NT2/D1 (cell line): ENCODE measurements at regions not wholly inside any gene's neighbourhood (a gene's known extent, or its start where the extent isn't known, plus 50 kb on each side); places are given as distances from the start of the nearest gene placed in this dataset.

Experiments used
- DNase-seq: peaks from one replicate; pipeline ENCODE4 v3.0.0-alpha.2; 2011; ENCODE audit warnings: low read depth, low spot score
- H3K27me3 ChIP-seq: 2 replicates; pipeline ENCODE4 v1.6.0; 2011; ENCODE audit warnings: mild to moderate bottlenecking; ENCODE audit not compliant: insufficient read length, insufficient read depth
- H3K36me3 ChIP-seq: 2 replicates; pipeline ENCODE4 v1.6.1; 2011; ENCODE audit warnings: mild to moderate bottlenecking, low read length, mixed read lengths; ENCODE audit not compliant: insufficient read depth, insufficient read length
- H3K4me1 ChIP-seq: 2 replicates; pipeline ENCODE4 v1.5.1; 2011; ENCODE audit not compliant: insufficient read depth, insufficient read length
- H3K4me3 ChIP-seq: 2 replicates; pipeline ENCODE4 v1.5.1; 2011; ENCODE audit warnings: low read depth; ENCODE audit not compliant: insufficient read length
- H3K9ac ChIP-seq: 2 replicates; pipeline ENCODE4 v1.6.0; 2011; ENCODE audit warnings: low read depth; ENCODE audit not compliant: insufficient read length
- H3K9me3 ChIP-seq: 2 replicates; pipeline ENCODE4 v1.5.1; 2011; ENCODE audit warnings: mild to moderate bottlenecking, low read length; ENCODE audit not compliant: insufficient read depth
- SUZ12 ChIP-seq: IDR thresholded peaks from 2 replicates; pipeline ENCODE4 v1.6.1; 2011; ENCODE audit not compliant: insufficient read length, insufficient read depth; ENCODE audit errors: extremely low read depth
- YY1 ChIP-seq: IDR thresholded peaks from 2 replicates; pipeline ENCODE4 v1.6.1; 2011; ENCODE audit not compliant: insufficient read length, insufficient read depth
- ZNF274 ChIP-seq: IDR thresholded peaks from 2 replicates; pipeline ENCODE4 v1.6.1; 2011; ENCODE audit warnings: mild to moderate bottlenecking, low read depth, low read length

DNA sequence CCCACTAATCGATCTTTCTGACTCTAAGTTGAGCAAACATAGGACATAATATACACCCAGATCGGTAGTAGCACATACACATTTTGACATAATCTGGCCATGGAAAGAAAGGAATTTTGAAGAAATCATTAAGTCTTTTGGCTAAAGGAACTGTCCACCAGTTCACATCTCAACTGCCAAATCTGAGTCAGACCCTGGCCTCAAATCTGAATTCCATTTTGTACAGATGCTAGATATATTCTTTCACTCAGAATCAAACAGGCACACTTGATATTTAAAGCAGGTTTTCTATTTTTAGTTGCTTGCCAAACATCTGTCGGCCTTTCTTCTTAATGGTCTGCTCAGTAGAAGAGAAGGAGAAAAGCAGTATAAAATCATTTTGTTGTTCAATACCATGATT is 281.8 kb downstream of the BARHL2 start:
- no peak for DNase-seq
- H3K36me3 ChIP-seq, result no peaks in the 10 kb centered on the region
- no peak for TF ChIP-seq YY1
- no peak for TF ChIP-seq SUZ12
- no peak for TF ChIP-seq ZNF274
- no peaks in the 10 kb centered on the region for H3K27me3 ChIP-seq
- no peak overlapping the region for H3K9ac ChIP-seq
- no peaks in the 10 kb centered on the region for H3K4me1 ChIP-seq
- H3K4me3 ChIP-seq, result no peak overlapping the region
- no peaks in the 10 kb centered on the region for H3K9me3 ChIP-seq

DNA sequence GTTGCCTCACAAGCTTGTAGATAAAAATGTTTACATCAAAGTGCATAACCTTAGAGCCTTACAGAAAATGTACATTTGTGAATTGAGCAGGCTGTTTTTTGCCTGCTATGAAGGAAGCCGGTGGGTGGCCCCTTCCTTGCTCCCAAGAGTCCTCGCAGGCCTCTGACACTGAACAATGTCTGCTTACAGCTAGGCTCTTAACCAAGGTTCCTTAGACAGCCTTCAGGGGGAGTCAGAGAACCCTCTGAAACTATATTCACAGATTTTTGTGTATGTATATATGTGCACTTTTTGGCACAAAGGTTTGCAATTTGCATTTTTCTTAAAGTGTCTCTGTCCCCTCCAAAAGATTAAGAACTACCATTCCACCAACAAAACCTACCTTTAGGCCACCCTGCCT is 282.6 kb downstream of the BARHL2 start:
- H3K9ac ChIP-seq, result no peak overlapping the region
- no peak for DNase-seq

DNA sequence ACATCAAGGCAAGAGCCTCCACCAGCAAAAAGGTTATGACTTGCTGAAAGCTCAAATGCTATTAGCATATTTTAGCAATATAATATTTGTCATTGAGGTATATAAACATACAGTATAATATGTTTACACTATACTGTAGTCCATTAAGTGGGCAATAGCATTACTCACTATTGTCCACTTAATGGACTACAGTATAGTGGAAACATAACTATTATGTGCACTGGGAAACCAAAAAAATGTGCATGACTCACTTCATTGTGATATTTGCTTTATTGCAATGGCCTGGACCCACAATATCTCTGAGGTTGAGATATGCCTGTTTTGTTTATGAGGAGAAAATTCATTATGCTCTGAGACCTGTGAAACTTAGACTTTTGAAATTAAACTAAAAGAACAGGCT is 300.0 kb downstream of the BARHL2 start:
- no peaks in the 10 kb centered on the region for H3K27me3 ChIP-seq
- no peaks in the 10 kb centered on the region; the same call in 1 of the 2 replicates for H3K9me3 ChIP-seq
- no peak for DNase-seq
- no peaks in the 10 kb centered on the region for H3K4me1 ChIP-seq
- no peak overlapping the region for H3K4me3 ChIP-seq
- no peak for TF ChIP-seq SUZ12
- TF ChIP-seq ZNF274, result no peak
- TF ChIP-seq YY1, result no peak
- no peaks in the 10 kb centered on the region for H3K36me3 ChIP-seq
- H3K9ac ChIP-seq, result no peak overlapping the region

More for the DNA sequence above, 282.6 kb downstream of the BARHL2 start:
- no peak overlapping the region for H3K4me3 ChIP-seq
- no peaks in the 10 kb centered on the region for H3K9me3 ChIP-seq
- H3K4me1 ChIP-seq, result no peaks in the 10 kb centered on the region
- H3K36me3 ChIP-seq, result no peaks in the 10 kb centered on the region
- TF ChIP-seq SUZ12 (no peak), ZNF274 (no peak), YY1 (no peak)
- H3K27me3 ChIP-seq, result no peaks in the 10 kb centered on the region

DNA sequence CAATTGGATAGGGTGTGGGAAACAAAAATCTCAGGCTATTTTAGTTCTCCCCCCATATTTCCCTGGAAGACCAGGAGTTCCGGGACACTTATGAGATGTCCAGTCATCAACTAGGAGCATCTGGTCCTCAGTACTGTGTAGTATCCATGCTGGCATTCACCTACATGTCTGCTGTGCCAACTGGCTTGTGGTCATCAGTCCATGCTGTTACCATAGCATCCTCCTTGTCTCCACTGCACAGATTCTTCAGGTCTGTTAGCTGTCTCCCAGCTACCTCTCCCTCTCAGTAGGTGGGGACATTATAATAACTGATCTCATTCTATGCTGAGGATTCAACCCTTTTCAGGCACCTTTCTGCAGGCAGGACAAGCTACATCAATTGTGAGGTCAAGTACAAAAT is 302.9 kb downstream of the BARHL2 start:
- Histone ChIP-seq H3K9ac (no peak overlapping the region), H3K36me3 (no peaks in the 10 kb centered on the region), H3K27me3 (no peaks in the 10 kb centered on the region), H3K9me3 (no peaks in the 10 kb centered on the region; the same call in 1 of the 2 replicates), H3K4me3 (no peak overlapping the region), H3K4me1 (no peaks in the 10 kb centered on the region)
- no peak for TF ChIP-seq SUZ12
- no peak for TF ChIP-seq ZNF274
- no peak for TF ChIP-seq YY1
- DNase-seq, result no peak

DNA sequence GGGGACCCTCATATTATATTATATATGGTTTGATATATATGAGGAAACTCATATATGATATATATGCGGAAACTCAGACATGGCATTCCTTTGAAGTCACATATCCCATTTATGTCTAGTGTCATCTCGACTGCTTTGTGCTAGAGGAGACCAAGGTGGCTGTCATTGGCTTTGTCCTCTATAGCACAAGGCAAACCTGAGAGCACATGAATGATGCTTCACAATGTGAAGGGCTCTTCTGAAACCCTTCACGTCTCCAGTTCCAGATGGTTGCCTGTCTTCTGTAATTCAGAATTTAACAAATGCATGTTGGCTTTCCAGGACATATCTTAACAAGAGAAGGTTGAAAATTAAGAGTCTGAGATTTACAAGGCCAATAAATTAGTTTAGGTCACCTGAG is 303.6 kb downstream of the BARHL2 start:
- H3K36me3 ChIP-seq, result no peaks in the 10 kb centered on the region
- no peak overlapping the region for H3K9ac ChIP-seq
- no peaks in the 10 kb centered on the region for H3K27me3 ChIP-seq
- H3K4me3 ChIP-seq, result no peak overlapping the region
- H3K4me1 ChIP-seq, result no peaks in the 10 kb centered on the region
- TF ChIP-seq YY1 (no peak), SUZ12 (no peak)
- no peaks in the 10 kb centered on the region; the same call in 1 of the 2 replicates for H3K9me3 ChIP-seq
- DNase-seq, result no peak

DNA sequence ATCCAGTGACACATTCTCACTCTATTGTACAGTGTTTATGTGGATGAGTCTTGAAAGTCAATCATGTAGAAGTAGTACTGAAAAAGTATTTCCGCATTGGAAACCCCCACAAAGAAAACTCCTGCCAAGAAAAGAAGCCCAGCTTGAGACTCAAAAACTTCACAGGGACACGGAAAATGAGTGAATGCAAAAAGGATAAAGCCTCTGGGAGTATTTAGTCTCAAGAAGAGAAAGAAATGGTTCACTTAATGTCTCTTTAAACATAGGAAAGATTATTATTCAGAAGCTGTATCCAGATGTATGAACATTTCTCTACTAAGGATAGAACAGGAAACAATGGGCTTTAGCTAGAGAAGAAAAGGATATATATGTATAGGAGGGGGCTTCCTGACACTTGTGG is 304.5 kb downstream of the BARHL2 start:
- Histone ChIP-seq H3K4me1 (no peaks in the 10 kb centered on the region), H3K9me3 (no peaks in the 10 kb centered on the region; the same call in 1 of the 2 replicates), H3K27me3 (no peaks in the 10 kb centered on the region), H3K4me3 (no peak overlapping the region), H3K36me3 (no peaks in the 10 kb centered on the region), H3K9ac (no peak overlapping the region)
- no peak for TF ChIP-seq YY1
- TF ChIP-seq SUZ12, result no peak
- TF ChIP-seq ZNF274, result no peak
- no peak for DNase-seq

DNA sequence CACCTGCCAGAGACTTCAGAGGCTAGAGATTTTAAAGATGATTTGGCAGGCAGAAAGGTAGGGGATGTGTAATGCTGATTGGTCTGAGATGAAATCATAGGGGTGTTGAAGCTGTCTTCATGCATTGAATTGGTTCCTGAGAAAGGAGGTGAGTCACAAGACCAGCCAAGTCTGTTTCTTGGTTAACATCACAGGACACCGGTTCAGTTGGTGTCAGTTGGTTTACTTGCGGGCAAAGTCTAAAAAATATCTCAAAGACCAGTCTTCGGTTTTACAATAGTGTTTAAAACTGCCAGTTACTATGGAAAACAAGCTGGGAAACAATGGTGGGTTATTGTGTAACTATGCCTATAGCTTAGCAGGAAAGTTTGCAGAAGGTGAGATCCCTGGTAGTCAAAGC is 305.9 kb downstream of the BARHL2 start:
- H3K9ac ChIP-seq, result no peak overlapping the region
- TF ChIP-seq YY1 (no peak), SUZ12 (no peak), ZNF274 (no peak)
- H3K27me3 ChIP-seq, result no peaks in the 10 kb centered on the region
- H3K4me3 ChIP-seq, result no peak overlapping the region
- H3K36me3 ChIP-seq, result no peaks in the 10 kb centered on the region
- H3K9me3 ChIP-seq, result no peaks in the 10 kb centered on the region; the same call in 1 of the 2 replicates
- no peak for DNase-seq
- no peaks in the 10 kb centered on the region for H3K4me1 ChIP-seq

DNA sequence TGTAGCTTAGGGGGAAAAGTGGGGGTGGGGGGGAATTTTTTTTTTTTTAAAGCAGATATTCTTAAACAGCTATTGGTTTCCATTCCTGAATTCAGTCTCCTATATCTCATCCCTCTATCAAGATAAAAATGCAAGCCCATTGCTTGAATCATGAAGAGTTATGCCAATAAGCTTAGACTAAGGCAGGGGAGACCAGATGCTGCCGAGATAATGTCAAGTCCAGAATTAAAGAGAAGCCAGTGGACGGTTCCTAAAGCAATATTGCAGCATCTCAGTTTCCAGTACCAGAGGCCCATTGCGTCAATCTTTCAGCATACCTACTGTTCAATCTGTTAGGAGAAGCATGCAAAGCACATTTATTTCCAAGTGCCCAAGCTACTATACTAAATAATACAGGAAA is 309.4 kb downstream of the BARHL2 start:
- DNase-seq, result no peak
- Histone ChIP-seq H3K4me3 (no peak overlapping the region), H3K4me1 (no peaks in the 10 kb centered on the region), H3K9ac (no peak overlapping the region), H3K36me3 (no peaks in the 10 kb centered on the region), H3K9me3 (no peaks in the 10 kb centered on the region), H3K27me3 (no peaks in the 10 kb centered on the region)
- TF ChIP-seq SUZ12 (no peak), ZNF274 (no peak), YY1 (no peak)
